Fibroblast of the aortic adventitia (primary cell): ENCODE measurements at regions not wholly inside any gene's neighbourhood (a gene's known extent, or its start where the extent isn't known, plus 50 kb on each side); places are given as distances from the start of the nearest gene placed in this dataset.

ENCODE experiments used
- DNase-seq: peaks from one replicate; pipeline ENCODE4 v3.0.0-alpha.2; 2010; ENCODE audit warnings: low read depth
- H3K4me3 ChIP-seq: 2 replicates; pipeline ENCODE4 v1.5.1; 2011; ENCODE audit warnings: low read depth, mild to moderate bottlenecking, control low read depth, low read length, moderate library complexity
- CTCF ChIP-seq: IDR thresholded peaks from 2 replicates; pipeline ENCODE4 v1.5.1; 2011; ENCODE audit warnings: mild to moderate bottlenecking, low read length, control low read depth, inconsistent platforms; ENCODE audit not compliant: insufficient read depth

GRCh38 chr1:238001818-238002217 is 111.1 kb upstream of the ZP4 start:
- no peak for TF ChIP-seq CTCF
- DNase-seq, result no peak
- H3K4me3 ChIP-seq, result no peak overlapping the region

DNA sequence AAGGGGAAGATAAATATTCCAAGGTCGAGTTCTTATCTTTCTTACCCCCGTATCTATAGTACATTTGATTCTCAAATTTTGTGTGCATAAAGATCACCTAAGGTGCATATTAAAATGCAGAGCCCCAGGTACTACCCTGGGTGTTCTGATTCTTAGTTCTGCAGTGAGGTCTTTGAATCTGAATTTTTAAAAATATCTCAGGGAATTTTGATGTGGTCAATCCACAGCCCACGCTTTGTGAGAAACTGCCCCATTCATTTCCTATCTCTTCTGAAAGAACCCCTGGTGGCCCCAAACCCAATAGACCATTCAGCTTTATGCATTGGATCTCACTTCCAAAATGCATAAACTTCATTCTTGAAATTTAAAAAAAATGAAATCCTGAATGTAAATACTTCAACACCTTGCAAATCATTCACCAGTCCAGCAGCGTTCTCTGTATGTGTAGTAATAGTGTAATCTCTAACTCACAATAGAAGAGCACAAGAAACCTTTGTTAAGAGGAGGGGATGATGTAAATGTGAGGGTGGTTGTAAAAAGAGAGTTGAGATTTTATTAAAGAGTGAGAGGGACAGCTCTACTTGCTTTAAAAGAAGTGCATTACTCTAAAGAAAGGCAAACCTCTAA is 108.8 kb upstream of the ZP4 start:
- H3K4me3 ChIP-seq, result no peak overlapping the region
- DNase-seq, result no peak
- TF ChIP-seq CTCF, result no peak

GRCh38 chr1:237998581-237998980 is 107.9 kb upstream of the ZP4 start:
- no peak for DNase-seq

GRCh38 chr1:237983496-237983895 is 92.8 kb upstream of the ZP4 start:
- H3K4me3 ChIP-seq, result no peak overlapping the region
- no peak for TF ChIP-seq CTCF
- no peak for DNase-seq

More at GRCh38 chr1:237998581-237998980, 107.9 kb upstream of the ZP4 start:
- no peak for TF ChIP-seq CTCF
- H3K4me3 ChIP-seq, result no peak overlapping the region

DNA sequence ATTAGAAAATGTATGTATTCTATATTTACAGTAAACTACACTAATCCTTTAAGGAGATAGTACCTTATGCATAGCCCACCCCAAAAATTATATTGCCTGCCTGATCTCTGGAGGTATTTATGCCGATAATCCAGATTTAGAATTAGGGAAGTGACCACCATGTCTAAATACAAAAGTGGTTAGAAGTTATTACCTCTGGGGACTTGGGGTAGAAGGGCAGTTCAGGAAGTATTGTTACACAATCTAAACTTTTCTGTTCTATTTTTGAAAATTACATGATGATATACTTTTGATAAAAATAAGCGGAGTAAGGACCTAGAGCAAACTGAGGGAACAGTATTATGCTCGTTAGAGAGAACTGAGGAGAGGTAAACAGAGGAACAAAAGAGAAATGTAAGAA is 90.5 kb upstream of the ZP4 start:
- DNase-seq, result no peak
- no peak for TF ChIP-seq CTCF
- no peak overlapping the region for H3K4me3 ChIP-seq

- H3K4me3 ChIP-seq, result no peak overlapping the region
- no peak for TF ChIP-seq CTCF
- DNase-seq, result no peak
These were observed 85.6 kb upstream of the ZP4 start for GRCh38 chr1:237976331-237976730.

DNA sequence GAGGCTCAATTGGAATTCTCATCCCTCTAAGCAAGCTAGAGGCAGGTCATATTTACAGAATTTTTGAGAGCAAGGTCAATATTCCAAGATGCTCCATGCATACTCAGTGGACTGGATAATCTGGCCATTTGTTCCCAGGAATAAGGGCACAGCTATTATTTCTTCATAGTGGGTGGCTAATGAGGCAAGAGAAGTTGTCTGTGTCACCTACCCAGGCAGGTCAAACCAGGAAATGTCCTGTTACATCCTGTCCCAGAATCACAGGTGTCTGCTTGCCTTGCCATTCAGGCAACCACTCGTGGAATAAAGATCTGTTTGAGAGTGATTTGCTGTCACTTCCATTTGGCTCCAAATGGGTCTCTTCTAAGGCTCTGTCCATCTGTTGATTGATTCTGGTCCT is 85.2 kb upstream of the ZP4 start:
- TF ChIP-seq CTCF, result no peak
- DNase-seq, result no peak

More for the DNA sequence above, 85.2 kb upstream of the ZP4 start:
- H3K4me3 ChIP-seq, result no peak overlapping the region
